ENCODE measurements at regions not wholly inside any gene's neighbourhood (a gene's known extent, or its start where the extent isn't known, plus 50 kb on each side); places are given as distances from the start of the nearest gene placed in this dataset.

DNA sequence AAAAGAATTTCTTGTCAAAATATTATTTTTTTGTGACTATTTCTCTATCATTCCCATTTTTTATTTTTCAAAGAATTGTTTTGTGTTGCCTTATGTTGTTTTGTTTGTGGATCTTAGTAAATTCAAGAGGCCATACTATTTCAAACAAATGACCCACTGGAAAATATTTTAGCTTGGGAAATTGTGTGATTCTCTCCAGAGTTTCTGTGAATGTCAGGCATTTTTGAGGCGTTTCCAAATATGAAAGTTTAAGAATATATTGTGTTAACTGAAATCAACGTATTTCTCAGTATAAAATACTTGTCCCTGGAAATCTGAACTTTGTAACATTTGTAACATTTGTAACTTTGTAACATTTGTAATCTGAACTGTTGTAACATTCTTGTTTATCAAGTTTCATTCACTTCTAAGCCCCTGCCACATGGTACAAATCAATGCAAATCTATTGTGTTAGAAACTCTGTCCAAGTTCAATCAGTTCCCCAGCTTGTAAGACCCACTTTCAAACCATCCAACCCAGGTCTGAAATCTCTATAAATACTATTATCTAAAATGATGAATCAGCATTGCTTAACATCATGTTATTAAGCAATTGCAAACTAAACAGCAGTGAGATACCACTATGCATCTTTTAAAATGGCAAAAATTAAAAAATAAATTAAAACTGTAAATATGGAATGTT lies 465.4 kb upstream of the GRID2 start:
- TF ChIP-seq, protein P1, sequence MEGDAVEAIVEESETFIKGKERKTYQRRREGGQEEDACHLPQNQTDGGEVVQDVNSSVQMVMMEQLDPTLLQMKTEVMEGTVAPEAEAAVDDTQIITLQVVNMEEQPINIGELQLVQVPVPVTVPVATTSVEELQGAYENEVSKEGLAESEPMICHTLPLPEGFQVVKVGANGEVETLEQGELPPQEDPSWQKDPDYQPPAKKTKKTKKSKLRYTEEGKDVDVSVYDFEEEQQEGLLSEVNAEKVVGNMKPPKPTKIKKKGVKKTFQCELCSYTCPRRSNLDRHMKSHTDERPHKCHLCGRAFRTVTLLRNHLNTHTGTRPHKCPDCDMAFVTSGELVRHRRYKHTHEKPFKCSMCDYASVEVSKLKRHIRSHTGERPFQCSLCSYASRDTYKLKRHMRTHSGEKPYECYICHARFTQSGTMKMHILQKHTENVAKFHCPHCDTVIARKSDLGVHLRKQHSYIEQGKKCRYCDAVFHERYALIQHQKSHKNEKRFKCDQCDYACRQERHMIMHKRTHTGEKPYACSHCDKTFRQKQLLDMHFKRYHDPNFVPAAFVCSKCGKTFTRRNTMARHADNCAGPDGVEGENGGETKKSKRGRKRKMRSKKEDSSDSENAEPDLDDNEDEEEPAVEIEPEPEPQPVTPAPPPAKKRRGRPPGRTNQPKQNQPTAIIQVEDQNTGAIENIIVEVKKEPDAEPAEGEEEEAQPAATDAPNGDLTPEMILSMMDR (IDR thresholded peaks at IDR 0.05): no peak
- TF ChIP-seq POLR2A (IDR thresholded peaks at IDR 0.05): no peak

Data from heart left ventricle (tissue), 13 donors.